ENCODE measurements at regions not wholly inside any gene's neighbourhood (a gene's known extent, or its start where the extent isn't known, plus 50 kb on each side); places are given as distances from the start of the nearest gene placed in this dataset.

DNA sequence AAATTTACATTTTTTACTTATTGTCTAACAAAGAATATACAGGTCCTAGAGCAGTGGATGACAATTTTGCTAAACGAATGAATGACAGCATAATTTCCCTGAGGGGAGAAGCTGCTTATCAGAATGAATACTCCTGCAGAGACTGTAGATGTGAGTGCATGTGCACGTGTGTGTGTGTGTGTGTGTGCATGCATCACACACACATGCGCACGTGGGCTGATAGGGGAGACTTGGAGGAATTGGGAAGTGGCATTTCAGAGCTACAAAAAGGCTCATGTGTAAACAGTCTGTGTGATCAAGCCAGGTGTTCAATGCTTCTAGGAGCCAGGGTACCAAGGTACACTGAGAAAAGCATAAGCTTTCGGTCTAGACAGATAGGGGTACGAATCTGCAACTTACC, 93.5 kb upstream of the SASH1 start:
- Mint-ChIP-seq H3K4me3 (no peak overlapping the region), H3K4me1 (no peaks in the 10 kb centered on the region), H3K9me3 (no peaks in the 10 kb centered on the region), H3K36me3 (ENCODE audit: low read depth) (no peaks in the 10 kb centered on the region), H3K27ac (no peak overlapping the region), H3K27me3 (peaks cover 27% of the 10 kb centered on the region)
- POLR2A ChIA-PET = no interaction called here
- no peak for DNase-seq
- CTCF ChIA-PET = no interaction called here

- Mint-ChIP-seq H3K9me3 (no peaks in the 10 kb centered on the region), H3K27ac (no peak overlapping the region), H3K4me1 (no peaks in the 10 kb centered on the region), H3K27me3 (peaks cover 30% of the 10 kb centered on the region), H3K4me3 (no peak overlapping the region), H3K36me3 (ENCODE audit: low read depth) (no peaks in the 10 kb centered on the region)
- ChIA-PET CTCF (no interaction called here), POLR2A (no interaction called here)
- no peak for DNase-seq
These were observed 92.8 kb upstream of the SASH1 start for GRCh38 chr6:148249679-148250375.

GRCh38 chr6:148250975-148251685, 91.5 kb upstream of the SASH1 start:
- Mint-ChIP-seq H3K4me3 (no peak overlapping the region), H3K27ac (no peak overlapping the region), H3K36me3 (ENCODE audit: low read depth) (no peaks in the 10 kb centered on the region), H3K9me3 (no peaks in the 10 kb centered on the region), H3K27me3 (peaks cover 22% of the 10 kb centered on the region), H3K4me1 (no peaks in the 10 kb centered on the region)
- CTCF ChIA-PET = no interaction called here
- POLR2A ChIA-PET = no interaction called here
- no peak for DNase-seq

- ChIA-PET CTCF (no interaction called here), POLR2A (no interaction called here)
- no peaks in the 10 kb centered on the region for H3K9me3 Mint-ChIP-seq
- H3K27ac Mint-ChIP-seq = no peak overlapping the region
- no peak for DNase-seq
- peaks cover 20% of the 10 kb centered on the region for H3K27me3 Mint-ChIP-seq
- no peaks in the 10 kb centered on the region for H3K36me3 Mint-ChIP-seq (ENCODE audit: low read depth)
- no peaks in the 10 kb centered on the region for H3K4me1 Mint-ChIP-seq
- no peak overlapping the region for H3K4me3 Mint-ChIP-seq
These were observed 90.7 kb upstream of the SASH1 start for GRCh38 chr6:148251891-148252290.

DNA sequence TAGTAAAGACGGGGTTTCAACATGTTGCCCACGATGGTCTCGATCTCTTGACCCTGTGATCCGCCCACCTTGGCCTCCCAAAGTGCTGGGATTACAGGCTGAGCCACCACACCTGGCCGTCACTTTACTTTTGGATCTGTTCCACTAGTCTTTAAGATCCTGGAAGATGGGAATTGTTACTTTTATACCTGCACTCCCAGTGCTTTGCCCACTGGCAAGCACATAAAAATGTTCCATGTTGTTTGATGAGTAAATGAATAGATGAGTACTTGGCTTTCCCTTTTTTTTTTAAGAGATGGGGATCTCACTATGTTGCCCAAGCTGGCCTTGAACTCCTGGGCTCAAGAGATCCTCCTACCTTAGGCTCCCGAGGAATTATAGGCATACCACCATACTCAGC, 84.8 kb upstream of the SASH1 start:
- H3K27me3 Mint-ChIP-seq = peaks cover 6% of the 10 kb centered on the region
- H3K4me3 Mint-ChIP-seq = no peak overlapping the region
- CTCF ChIA-PET = no interaction called here
- no peaks in the 10 kb centered on the region for H3K9me3 Mint-ChIP-seq
- no peaks in the 10 kb centered on the region for H3K4me1 Mint-ChIP-seq
- no peak for DNase-seq
- no peaks in the 10 kb centered on the region for H3K36me3 Mint-ChIP-seq (ENCODE audit: low read depth)
- POLR2A ChIA-PET = no interaction called here
- no peak overlapping the region for H3K27ac Mint-ChIP-seq

GRCh38 chr6:148258868-148259267, 83.8 kb upstream of the SASH1 start:
- peaks cover 6% of the 10 kb centered on the region for H3K27me3 Mint-ChIP-seq
- H3K4me3 Mint-ChIP-seq = no peak overlapping the region
- no peaks in the 10 kb centered on the region for H3K4me1 Mint-ChIP-seq
- no peak for DNase-seq
- CTCF ChIA-PET = no interaction called here
- POLR2A ChIA-PET = interaction anchor here (0.6 kb wide), 1 partner anchor 310 kb away, joined by 4 read pairs; no protein-coding TSS in a partner anchor
- H3K9me3 Mint-ChIP-seq = no peaks in the 10 kb centered on the region
- no peak overlapping the region for H3K27ac Mint-ChIP-seq
- no peaks in the 10 kb centered on the region for H3K36me3 Mint-ChIP-seq (ENCODE audit: low read depth)

GRCh38 chr6:148261470-148261869, 81.2 kb upstream of the SASH1 start:
- ChIA-PET CTCF (no interaction called here), POLR2A (no interaction called here)
- no peak overlapping the region for H3K4me3 Mint-ChIP-seq
- no peak for DNase-seq
- H3K27ac Mint-ChIP-seq = no peak overlapping the region
- no peaks in the 10 kb centered on the region for H3K4me1 Mint-ChIP-seq
- H3K9me3 Mint-ChIP-seq = no peaks in the 10 kb centered on the region
- peaks cover 10% of the 10 kb centered on the region for H3K27me3 Mint-ChIP-seq
- H3K36me3 Mint-ChIP-seq (ENCODE audit: low read depth) = no peaks in the 10 kb centered on the region

DNA sequence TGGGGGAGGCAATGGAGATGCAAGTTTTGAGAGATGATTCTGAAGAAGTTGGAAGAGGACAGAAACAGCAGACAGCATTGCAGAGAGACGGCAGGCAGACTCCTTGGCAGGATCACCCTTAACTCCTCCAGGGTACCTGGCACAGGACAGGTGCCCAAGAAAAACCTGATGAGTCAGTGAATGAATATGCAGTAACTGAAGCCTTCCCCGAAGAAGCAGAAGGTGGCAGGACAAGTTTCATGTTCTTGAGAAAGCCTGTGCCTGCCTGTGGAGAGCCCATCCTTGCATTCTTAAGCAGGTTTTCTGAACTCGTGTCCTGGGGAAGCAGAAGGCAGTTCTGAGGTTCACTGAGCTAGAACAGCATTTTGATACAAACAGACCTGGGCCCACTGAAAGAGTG, 79.6 kb upstream of the SASH1 start:
- Mint-ChIP-seq H3K4me1 (no peaks in the 10 kb centered on the region), H3K9me3 (no peaks in the 10 kb centered on the region), H3K27ac (no peak overlapping the region), H3K4me3 (no peak overlapping the region), H3K27me3 (peaks cover 6% of the 10 kb centered on the region), H3K36me3 (ENCODE audit: low read depth) (no peaks in the 10 kb centered on the region)
- POLR2A ChIA-PET = no interaction called here
- DNase-seq = no peak
- CTCF ChIA-PET = no interaction called here

DNA sequence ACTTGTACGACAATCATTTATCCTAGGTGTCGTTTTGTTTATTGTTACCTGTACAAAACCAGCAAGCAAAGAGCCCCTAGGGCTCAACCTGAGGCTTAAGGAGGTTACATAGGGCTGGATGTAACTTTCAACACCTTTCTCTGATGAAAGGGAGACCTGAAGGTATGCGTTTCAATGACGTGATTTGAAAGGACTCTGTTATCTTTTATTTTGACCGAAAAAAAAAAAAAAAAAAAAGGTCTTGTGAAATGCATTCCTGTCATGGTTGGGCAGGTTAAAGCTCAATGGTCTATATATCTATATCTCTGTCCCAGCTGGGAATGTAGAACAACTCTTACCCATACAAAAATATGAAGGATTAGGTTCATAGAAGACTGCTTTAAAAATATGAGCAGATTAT, 78.7 kb upstream of the SASH1 start:
- H3K27me3 Mint-ChIP-seq = peaks cover 6% of the 10 kb centered on the region
- no peaks in the 10 kb centered on the region for H3K4me1 Mint-ChIP-seq
- no peaks in the 10 kb centered on the region for H3K36me3 Mint-ChIP-seq (ENCODE audit: low read depth)
- H3K9me3 Mint-ChIP-seq = no peaks in the 10 kb centered on the region
- H3K4me3 Mint-ChIP-seq = no peak overlapping the region
- no peak overlapping the region for H3K27ac Mint-ChIP-seq
- CTCF ChIA-PET = no interaction called here
- POLR2A ChIA-PET = no interaction called here
- DNase-seq = no peak

DNA sequence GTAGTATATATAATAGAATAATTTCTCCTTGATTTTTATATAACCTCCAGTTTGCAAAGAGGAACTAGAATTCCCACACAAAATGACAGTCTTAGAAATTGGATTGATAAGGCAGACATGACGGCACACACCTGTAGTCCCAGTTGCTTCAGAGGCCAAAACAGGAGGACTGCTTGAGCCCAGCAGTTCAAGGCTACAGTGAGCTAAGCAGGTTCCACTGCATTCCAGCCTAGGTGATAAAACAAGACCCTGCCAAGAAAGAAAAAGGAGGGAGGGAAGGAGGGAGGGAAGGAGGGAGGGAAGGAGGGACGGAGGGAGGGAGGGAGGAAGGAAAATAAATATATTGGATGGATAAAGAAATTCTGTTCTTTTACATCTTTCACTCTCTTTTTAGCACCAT, 77.6 kb upstream of the SASH1 start:
- H3K4me1 Mint-ChIP-seq = no peaks in the 10 kb centered on the region
- DNase-seq = no peak
- ChIA-PET POLR2A (no interaction called here), CTCF (no interaction called here)
- no peak overlapping the region for H3K4me3 Mint-ChIP-seq
- H3K27ac Mint-ChIP-seq = no peak overlapping the region
- H3K36me3 Mint-ChIP-seq (ENCODE audit: low read depth) = no peaks in the 10 kb centered on the region
- peaks cover 6% of the 10 kb centered on the region for H3K27me3 Mint-ChIP-seq
- H3K9me3 Mint-ChIP-seq = no peaks in the 10 kb centered on the region

DNA sequence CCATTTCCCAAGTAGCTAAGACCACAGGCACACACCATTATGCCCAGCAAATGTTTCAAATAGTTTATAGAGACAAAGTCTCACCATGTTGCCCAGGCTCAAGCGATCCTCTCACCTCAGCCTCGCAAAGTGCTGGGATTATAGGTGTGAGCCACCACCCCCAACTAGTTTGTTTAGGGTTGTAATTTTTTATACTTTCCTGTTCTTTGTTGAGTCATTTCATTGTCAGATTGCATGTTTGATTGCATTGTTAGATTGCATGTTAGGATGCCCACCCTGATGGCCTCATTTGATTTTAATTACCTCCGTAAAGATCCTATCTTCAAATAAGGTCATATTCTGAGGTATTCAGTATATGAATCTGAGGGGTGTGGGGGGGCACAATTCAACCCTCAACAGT, 73.3 kb upstream of the SASH1 start:
- Mint-ChIP-seq H3K27me3 (peaks cover 12% of the 10 kb centered on the region), H3K9me3 (no peaks in the 10 kb centered on the region), H3K27ac (no peak overlapping the region), H3K4me3 (no peak overlapping the region), H3K36me3 (ENCODE audit: low read depth) (no peaks in the 10 kb centered on the region), H3K4me1 (no peaks in the 10 kb centered on the region)
- ChIA-PET CTCF (no interaction called here), POLR2A (interaction anchor here (0.6 kb wide), 1 partner anchor 1810 kb away, joined by 3 read pairs; no protein-coding TSS in a partner anchor)
- no peak for DNase-seq

DNA sequence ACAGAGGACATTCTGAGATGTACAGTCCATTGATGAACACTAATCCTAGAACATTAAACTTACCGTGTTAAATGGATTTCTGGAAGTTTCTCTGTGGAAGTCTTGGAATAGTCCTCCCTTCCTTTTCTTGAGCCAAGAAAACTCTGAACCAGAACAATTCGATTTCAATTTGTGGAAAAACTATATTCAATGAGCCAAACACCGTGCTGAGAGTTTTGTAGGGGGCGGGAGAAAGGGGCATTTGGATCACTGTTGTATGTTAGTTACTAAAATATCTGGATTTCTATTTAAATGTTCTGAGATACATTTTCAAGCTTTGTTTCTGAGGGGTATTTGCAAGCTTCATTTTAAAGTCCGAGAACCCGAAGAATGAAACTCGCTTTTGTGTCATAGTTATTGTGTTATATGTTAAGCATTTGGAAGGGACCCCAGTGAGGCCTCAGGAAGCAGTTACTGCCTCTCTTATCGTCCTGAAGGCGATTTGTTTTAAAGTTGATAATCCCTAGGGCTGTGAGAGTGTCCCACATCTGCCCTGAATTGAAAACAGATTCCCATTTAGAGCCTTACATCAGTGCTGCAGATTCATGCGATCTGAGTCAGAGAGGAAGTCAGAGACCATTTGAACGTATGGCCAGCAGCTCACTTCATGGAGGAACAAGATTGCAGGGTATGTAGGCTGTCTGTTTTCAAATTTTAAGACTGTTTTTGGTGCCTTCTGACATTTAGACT, 70.8 kb upstream of the SASH1 start:
- POLR2A ChIA-PET = no interaction called here
- H3K9me3 Mint-ChIP-seq = no peaks in the 10 kb centered on the region
- peaks cover 15% of the 10 kb centered on the region for H3K27me3 Mint-ChIP-seq
- no peaks in the 10 kb centered on the region for H3K36me3 Mint-ChIP-seq (ENCODE audit: low read depth)
- no peak overlapping the region for H3K27ac Mint-ChIP-seq
- no peaks in the 10 kb centered on the region for H3K4me1 Mint-ChIP-seq
- H3K4me3 Mint-ChIP-seq = no peak overlapping the region
- CTCF ChIA-PET = no interaction called here
- no peak for DNase-seq

DNA sequence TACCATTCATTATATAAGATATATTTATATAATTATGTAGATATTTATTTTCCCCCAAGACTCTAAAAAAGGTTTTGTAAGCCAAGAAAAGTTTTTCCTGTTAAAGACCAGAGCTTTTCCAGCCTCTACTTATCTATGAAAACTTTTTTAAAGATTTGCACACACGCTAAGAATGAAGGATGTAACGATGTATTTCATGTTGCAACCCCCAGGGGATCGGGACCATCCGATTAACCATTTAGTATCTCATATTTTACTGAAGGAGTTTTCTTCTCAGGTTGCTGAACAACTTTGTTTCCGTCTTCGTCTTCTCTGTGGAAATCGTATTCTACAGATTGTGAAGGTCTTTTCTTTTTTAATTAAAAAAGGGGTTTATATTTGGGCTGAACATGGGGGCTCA, 70.0 kb upstream of the SASH1 start:
- no peaks in the 10 kb centered on the region for H3K4me1 Mint-ChIP-seq
- H3K27ac Mint-ChIP-seq = no peak overlapping the region
- CTCF ChIA-PET = no interaction called here
- H3K36me3 Mint-ChIP-seq (ENCODE audit: low read depth) = no peaks in the 10 kb centered on the region
- H3K4me3 Mint-ChIP-seq = no peak overlapping the region
- no peak for DNase-seq
- POLR2A ChIA-PET = no interaction called here
- peaks cover 15% of the 10 kb centered on the region for H3K27me3 Mint-ChIP-seq
- no peaks in the 10 kb centered on the region for H3K9me3 Mint-ChIP-seq
